ENCODE measurements at regions not wholly inside any gene's neighbourhood (a gene's known extent, or its start where the extent isn't known, plus 50 kb on each side); places are given as distances from the start of the nearest gene placed in this dataset.

- DNase-seq = no peak
Measured at GRCh38 chr11:80365076-80365725, 924.4 kb upstream of the TENM4 start.

- no peak for DNase-seq
Measured at GRCh38 chr11:80362563-80363340, 921.9 kb upstream of the TENM4 start.

GRCh38 chr11:80355251-80355650 is 914.4 kb upstream of the TENM4 start:
- DNase-seq = no peak

GRCh38 chr11:80350541-80350940 is 909.7 kb upstream of the TENM4 start:
- no peak for DNase-seq

- no peak for DNase-seq
Measured at GRCh38 chr11:80349997-80350396, 909.2 kb upstream of the TENM4 start.

- DNase-seq = no peak
Measured at GRCh38 chr11:80346353-80347059, 905.7 kb upstream of the TENM4 start.

GRCh38 chr11:80343436-80343835 is 902.6 kb upstream of the TENM4 start:
- no peak for DNase-seq

GRCh38 chr11:80338231-80338630 is 897.4 kb upstream of the TENM4 start:
- no peak for DNase-seq

- no peak for DNase-seq
Measured at GRCh38 chr11:80331694-80332093, 890.9 kb upstream of the TENM4 start.

- DNase-seq = no peak
Measured at GRCh38 chr11:80330264-80330663, 889.4 kb upstream of the TENM4 start.

- DNase-seq = no peak
Measured at GRCh38 chr11:80328774-80329173, 887.9 kb upstream of the TENM4 start.

GRCh38 chr11:80327956-80328614 is 887.3 kb upstream of the TENM4 start:
- DNase-seq = no peak

- DNase-seq = no peak
Measured at GRCh38 chr11:80321786-80322185, 881.0 kb upstream of the TENM4 start.

GRCh38 chr11:80320765-80321164 is 879.9 kb upstream of the TENM4 start:
- DNase-seq = no peak

- no peak for DNase-seq
Measured at GRCh38 chr11:80320226-80320625, 879.4 kb upstream of the TENM4 start.

GRCh38 chr11:80317612-80318011 is 876.8 kb upstream of the TENM4 start:
- DNase-seq = no peak

- no peak for DNase-seq
Measured at GRCh38 chr11:80315200-80315599, 874.4 kb upstream of the TENM4 start.

- no peak for DNase-seq
Measured at GRCh38 chr11:80309301-80309700, 868.5 kb upstream of the TENM4 start.

GRCh38 chr11:80307676-80308075 is 866.8 kb upstream of the TENM4 start:
- DNase-seq = no peak

GRCh38 chr11:80297858-80298632 is 857.2 kb upstream of the TENM4 start:
- DNase-seq = no peak

- DNase-seq = no peak
Measured at GRCh38 chr11:80293293-80293692, 852.5 kb upstream of the TENM4 start.

- DNase-seq = no peak
Measured at GRCh38 chr11:80284946-80285785, 844.3 kb upstream of the TENM4 start.

Data from bone marrow (tissue), 2 donors.